ENCODE measurements at regions not wholly inside any gene's neighbourhood (a gene's known extent, or its start where the extent isn't known, plus 50 kb on each side); places are given as distances from the start of the nearest gene placed in this dataset.

DNA sequence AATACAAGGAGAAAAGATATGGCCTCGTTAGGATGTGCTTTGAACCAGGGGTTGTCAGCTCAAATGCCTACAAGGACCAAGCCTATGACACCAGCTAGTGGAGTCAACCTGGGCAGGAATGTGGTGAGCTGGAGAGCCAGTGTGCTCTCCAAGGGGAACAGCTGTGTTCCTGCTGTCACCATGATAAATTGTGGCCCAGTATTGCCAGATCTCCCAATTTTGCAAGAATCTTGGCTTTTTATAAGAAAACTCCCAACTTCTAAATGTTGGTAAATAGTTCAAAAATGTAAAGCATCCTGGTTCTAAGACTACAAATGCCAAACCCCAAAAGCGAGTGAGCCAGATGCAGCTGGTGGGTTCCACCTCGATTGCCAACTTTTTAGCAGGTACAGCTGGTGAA, 391.1 kb downstream of the PLPP3 start:
- TF ChIP-seq, protein P1, sequence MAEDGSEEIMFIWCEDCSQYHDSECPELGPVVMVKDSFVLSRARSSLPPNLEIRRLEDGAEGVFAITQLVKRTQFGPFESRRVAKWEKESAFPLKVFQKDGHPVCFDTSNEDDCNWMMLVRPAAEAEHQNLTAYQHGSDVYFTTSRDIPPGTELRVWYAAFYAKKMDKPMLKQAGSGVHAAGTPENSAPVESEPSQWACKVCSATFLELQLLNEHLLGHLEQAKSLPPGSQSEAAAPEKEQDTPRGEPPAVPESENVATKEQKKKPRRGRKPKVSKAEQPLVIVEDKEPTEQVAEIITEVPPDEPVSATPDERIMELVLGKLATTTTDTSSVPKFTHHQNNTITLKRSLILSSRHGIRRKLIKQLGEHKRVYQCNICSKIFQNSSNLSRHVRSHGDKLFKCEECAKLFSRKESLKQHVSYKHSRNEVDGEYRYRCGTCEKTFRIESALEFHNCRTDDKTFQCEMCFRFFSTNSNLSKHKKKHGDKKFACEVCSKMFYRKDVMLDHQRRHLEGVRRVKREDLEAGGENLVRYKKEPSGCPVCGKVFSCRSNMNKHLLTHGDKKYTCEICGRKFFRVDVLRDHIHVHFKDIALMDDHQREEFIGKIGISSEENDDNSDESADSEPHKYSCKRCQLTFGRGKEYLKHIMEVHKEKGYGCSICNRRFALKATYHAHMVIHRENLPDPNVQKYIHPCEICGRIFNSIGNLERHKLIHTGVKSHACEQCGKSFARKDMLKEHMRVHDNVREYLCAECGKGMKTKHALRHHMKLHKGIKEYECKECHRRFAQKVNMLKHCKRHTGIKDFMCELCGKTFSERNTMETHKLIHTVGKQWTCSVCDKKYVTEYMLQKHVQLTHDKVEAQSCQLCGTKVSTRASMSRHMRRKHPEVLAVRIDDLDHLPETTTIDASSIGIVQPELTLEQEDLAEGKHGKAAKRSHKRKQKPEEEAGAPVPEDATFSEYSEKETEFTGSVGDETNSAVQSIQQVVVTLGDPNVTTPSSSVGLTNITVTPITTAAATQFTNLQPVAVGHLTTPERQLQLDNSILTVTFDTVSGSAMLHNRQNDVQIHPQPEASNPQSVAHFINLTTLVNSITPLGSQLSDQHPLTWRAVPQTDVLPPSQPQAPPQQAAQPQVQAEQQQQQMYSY (CRISPR knock-in tag; IDR thresholded peaks at IDR 0.05): no peak
- TF ChIP-seq, protein P2, sequence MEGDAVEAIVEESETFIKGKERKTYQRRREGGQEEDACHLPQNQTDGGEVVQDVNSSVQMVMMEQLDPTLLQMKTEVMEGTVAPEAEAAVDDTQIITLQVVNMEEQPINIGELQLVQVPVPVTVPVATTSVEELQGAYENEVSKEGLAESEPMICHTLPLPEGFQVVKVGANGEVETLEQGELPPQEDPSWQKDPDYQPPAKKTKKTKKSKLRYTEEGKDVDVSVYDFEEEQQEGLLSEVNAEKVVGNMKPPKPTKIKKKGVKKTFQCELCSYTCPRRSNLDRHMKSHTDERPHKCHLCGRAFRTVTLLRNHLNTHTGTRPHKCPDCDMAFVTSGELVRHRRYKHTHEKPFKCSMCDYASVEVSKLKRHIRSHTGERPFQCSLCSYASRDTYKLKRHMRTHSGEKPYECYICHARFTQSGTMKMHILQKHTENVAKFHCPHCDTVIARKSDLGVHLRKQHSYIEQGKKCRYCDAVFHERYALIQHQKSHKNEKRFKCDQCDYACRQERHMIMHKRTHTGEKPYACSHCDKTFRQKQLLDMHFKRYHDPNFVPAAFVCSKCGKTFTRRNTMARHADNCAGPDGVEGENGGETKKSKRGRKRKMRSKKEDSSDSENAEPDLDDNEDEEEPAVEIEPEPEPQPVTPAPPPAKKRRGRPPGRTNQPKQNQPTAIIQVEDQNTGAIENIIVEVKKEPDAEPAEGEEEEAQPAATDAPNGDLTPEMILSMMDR (IDR thresholded peaks at IDR 0.05): no peak
- TF ChIP-seq JUN (CRISPR knock-in tag; IDR thresholded peaks at IDR 0.05) (no peak), NFYB (CRISPR knock-in tag; conservative IDR thresholded peaks at IDR 0.05; ENCODE audit: low read depth) (no peak), NR1H2 (CRISPR knock-in tag; IDR thresholded peaks at IDR 0.05) (no peak), TEAD4 (CRISPR knock-in tag; IDR thresholded peaks at IDR 0.05) (no peak), SP1 (CRISPR knock-in tag; conservative IDR thresholded peaks at IDR 0.05) (no peak), ELF4 (CRISPR knock-in tag; IDR thresholded peaks at IDR 0.05; ENCODE audit: low read depth) (no peak)
- TF ChIP-seq, protein P3, sequence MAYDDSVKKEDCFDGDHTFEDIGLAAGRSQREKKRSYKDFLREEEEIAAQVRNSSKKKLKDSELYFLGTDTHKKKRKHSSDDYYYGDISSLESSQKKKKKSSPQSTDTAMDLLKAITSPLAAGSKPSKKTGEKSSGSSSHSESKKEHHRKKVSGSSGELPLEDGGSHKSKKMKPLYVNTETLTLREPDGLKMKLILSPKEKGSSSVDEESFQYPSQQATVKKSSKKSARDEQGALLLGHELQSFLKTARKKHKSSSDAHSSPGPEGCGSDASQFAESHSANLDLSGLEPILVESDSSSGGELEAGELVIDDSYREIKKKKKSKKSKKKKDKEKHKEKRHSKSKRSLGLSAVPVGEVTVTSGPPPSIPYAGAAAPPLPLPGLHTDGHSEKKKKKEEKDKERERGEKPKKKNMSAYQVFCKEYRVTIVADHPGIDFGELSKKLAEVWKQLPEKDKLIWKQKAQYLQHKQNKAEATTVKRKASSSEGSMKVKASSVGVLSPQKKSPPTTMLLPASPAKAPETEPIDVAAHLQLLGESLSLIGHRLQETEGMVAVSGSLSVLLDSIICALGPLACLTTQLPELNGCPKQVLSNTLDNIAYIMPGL (CRISPR knock-in tag; IDR thresholded peaks at IDR 0.05): no peak
